Right lobe of liver (tissue), 6 donors: ENCODE measurements at regions not wholly inside any gene's neighbourhood (a gene's known extent, or its start where the extent isn't known, plus 50 kb on each side); places are given as distances from the start of the nearest gene placed in this dataset.

ENCODE experiments used
- ATAC-seq, 4 donors: fragments of 200-7000 bp; cut with Tn5 transposase; one replicate each; pipeline ENCODE4 v1.9.1; 2020; ENCODE audit warnings: mild to moderate bottlenecking in 4 of 4, moderate library complexity in 4 of 4
- DNase-seq, 3 donors: peaks; one replicate each; pipeline ENCODE4 v3.0.0-alpha.2; 2020
- H3K27ac ChIP-seq, 3 donors: fragments of 200-600 bp; one replicate each; pipeline ENCODE4 v1.8.0; 2022
- H3K27me3 ChIP-seq, 2 donors: fragments of 200-600 bp; one replicate each; pipeline ENCODE4 v1.8.0; 2022
- H3K36me3 ChIP-seq, 4 donors: fragments of 200-600 bp; sonication (generic) in 1 of 4; one replicate each; pipeline versions ENCODE4 v1.5.1 to v1.8.0; 2017 to 2022; ENCODE audit warnings: control low read depth in 1 of 4
- H3K4me1 ChIP-seq, 4 donors: fragments of 200-600 bp; sonication (generic) in 1 of 4; one replicate each; pipeline versions ENCODE4 v1.5.1 to v1.8.0; 2017 to 2022; ENCODE audit warnings: control low read depth in 1 of 4
- H3K4me3 ChIP-seq, 3 donors: fragments of 200-600 bp; one replicate each; pipeline ENCODE4 v1.8.0; 2022
- H3K9me3 ChIP-seq, 4 donors: fragments of 200-600 bp; sonication (generic) in 1 of 4; one replicate each; pipeline versions ENCODE4 v1.5.1 to v1.8.0; 2017 to 2022; ENCODE audit warnings: control low read depth in 1 of 4
- POLR2A ChIP-seq: fragments of 450-650 bp; IDR thresholded peaks from one replicate; pipeline ENCODE4 v1.6.1; 2017; ENCODE audit warnings: antibody characterized with exemption, mild to moderate bottlenecking
- WGBS: methylation state at CpG from one replicate; pipeline ENCODE4 v1.1.6; 2018; ENCODE audit warnings: low coverage, low lambda C conversion rate; ENCODE audit not compliant: insufficient coverage; ENCODE audit errors: missing lambda C conversion rate; 5-methylcytosine and 5-hydroxymethylcytosine counted together
- intact Hi-C, 2 donors: fragments of 100-400 bp; cut with DNase I; formaldehyde crosslinking; loops; one replicate each; pipeline versions ENCODE4 v1.11.2 to v1.14.1; 2022
- TF ChIP-seq, protein P1 (sequence below), 4 donors: fragments of 200-600 bp in 3 of 4; fragments of 450-650 bp in 1 of 4; IDR thresholded peaks; one replicate each; pipeline versions ENCODE4 v1.5.1 to v1.8.0; 2016 to 2022; ENCODE audit warnings: antibody characterized with exemption in 4 of 4, mild to moderate bottlenecking in 2 of 4
- donor health status: DM: no; HTN: yes; CAD: no.
- donor health status: DM: no; HTN: no; CAD: no.
- donor health status: DM: no; HTN: no; CAD: no.
- donor health status: DM: no; HTN: yes; CAD: no.
- donor health status: DM: no; HTN: yes; CAD: no.

DNA sequence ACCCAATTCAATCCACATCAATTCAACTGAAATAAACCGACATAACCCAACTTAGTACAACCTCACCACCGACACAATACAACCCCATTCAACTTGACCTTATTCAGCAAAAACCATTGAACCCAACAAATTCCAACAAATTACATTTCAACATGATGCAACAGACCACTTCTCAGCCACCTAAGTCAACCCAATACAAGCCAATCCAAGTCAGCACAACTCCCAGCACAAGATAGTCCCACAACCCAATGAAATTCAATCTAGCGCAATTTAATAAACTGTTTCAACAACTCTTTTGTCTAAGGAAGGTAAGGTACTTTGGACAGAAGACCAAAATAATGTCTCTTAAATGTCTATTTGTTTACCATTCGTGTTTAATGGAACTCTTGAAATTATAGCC is 226.0 kb downstream of the MIAT start:
- H3K4me1 ChIP-seq: no peaks in the 10 kb centered on the region
- H3K9me3 ChIP-seq: no peaks in the 10 kb centered on the region
- no peak overlapping the region for H3K27ac ChIP-seq
- WGBS: 83% methylated on average over 4 of the region's 4 CpGs
- ATAC-seq (no peak), DNase-seq (no peak)
- H3K36me3 ChIP-seq: no peaks in the 10 kb centered on the region
- intact Hi-C loops: no loop called here
- no peak overlapping the region for H3K4me3 ChIP-seq
- TF ChIP-seq, protein P1, sequence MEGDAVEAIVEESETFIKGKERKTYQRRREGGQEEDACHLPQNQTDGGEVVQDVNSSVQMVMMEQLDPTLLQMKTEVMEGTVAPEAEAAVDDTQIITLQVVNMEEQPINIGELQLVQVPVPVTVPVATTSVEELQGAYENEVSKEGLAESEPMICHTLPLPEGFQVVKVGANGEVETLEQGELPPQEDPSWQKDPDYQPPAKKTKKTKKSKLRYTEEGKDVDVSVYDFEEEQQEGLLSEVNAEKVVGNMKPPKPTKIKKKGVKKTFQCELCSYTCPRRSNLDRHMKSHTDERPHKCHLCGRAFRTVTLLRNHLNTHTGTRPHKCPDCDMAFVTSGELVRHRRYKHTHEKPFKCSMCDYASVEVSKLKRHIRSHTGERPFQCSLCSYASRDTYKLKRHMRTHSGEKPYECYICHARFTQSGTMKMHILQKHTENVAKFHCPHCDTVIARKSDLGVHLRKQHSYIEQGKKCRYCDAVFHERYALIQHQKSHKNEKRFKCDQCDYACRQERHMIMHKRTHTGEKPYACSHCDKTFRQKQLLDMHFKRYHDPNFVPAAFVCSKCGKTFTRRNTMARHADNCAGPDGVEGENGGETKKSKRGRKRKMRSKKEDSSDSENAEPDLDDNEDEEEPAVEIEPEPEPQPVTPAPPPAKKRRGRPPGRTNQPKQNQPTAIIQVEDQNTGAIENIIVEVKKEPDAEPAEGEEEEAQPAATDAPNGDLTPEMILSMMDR (IDR thresholded peaks at IDR 0.05): no peak
- no peak for TF ChIP-seq POLR2A
- H3K27me3 ChIP-seq: no peaks in the 10 kb centered on the region

DNA sequence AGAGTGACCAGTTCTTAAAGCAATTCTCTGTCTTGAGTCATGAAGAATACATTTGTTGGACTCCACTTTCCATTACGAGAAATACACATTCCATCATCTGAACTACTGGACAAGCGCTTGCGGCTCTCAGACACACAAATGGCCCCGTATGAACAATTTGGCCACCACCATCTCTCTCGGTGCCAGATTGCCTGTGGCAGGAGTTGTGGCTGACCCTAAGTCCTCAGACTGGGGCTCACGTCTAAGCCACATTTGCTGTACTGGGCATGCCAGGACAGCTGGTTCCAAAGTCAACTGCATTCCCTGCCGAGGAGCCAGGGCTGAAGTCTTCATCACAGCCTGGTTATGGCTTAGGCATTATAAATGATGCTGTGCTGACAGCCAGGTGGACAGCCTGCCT is 227.5 kb downstream of the MIAT start:
- no peaks in the 10 kb centered on the region for H3K27me3 ChIP-seq
- no peaks in the 10 kb centered on the region for H3K36me3 ChIP-seq
- ATAC-seq (no peak), DNase-seq (no peak)
- no peak overlapping the region for H3K4me3 ChIP-seq
- H3K9me3 ChIP-seq: no peaks in the 10 kb centered on the region
- TF ChIP-seq POLR2A: no peak
- TF ChIP-seq, protein P1 (IDR thresholded peaks at IDR 0.05): no peak
- H3K27ac ChIP-seq: no peak overlapping the region
- no peaks in the 10 kb centered on the region for H3K4me1 ChIP-seq
- intact Hi-C loops: no loop called here
- WGBS: 81% methylated on average over 4 of the region's 7 CpGs

DNA sequence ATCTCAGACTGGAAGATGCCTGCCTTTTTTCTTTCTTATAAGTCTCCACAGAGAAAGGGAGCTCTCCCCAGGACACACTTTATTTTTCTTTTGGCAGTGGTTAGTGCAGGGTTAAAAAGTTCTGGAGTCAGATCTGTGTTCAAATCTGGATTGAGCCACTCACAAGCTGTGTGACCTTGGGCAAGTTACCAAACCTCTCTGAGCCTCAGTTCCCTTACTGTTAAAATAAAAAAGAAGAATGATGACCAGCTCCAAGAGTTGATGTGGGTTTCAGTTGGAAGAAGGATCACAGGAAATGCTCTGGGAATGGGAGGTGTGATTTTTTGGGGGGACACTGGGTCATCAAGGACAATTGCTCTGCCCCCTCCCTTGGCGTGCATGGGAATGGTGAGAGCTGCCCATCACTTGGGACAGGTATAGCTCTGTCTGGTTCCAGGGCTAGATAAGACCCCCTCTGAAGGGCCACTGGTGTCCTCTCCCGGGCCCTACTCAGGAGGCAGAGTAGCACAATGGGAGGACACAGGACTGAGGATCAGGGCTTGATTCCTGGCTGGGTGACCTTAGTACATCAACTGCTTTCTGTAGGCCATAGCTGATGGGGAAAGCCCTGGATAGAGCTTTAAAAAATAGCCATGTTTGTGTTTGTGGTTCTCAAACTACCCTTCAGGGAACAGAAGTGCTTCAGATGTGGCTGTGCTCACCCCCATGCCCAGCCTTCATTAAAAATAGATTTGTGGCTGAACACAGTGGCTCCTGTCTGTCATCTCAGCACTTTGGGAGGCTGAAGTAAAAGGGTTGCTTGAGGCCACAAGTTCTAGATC is 228.3 kb downstream of the MIAT start:
- 83% methylated on average over 1 of the region's 2 CpGs for WGBS
- Histone ChIP-seq H3K9me3 (no peaks in the 10 kb centered on the region), H3K4me1 (no peaks in the 10 kb centered on the region), H3K4me3 (no peak overlapping the region), H3K36me3 (no peaks in the 10 kb centered on the region), H3K27me3 (no peaks in the 10 kb centered on the region), H3K27ac (no peak overlapping the region)
- intact Hi-C loops: no loop called here
- DNase-seq: no peak
- TF ChIP-seq, protein P1 (IDR thresholded peaks at IDR 0.05): no peak
- TF ChIP-seq POLR2A: no peak
- no peak for ATAC-seq

DNA sequence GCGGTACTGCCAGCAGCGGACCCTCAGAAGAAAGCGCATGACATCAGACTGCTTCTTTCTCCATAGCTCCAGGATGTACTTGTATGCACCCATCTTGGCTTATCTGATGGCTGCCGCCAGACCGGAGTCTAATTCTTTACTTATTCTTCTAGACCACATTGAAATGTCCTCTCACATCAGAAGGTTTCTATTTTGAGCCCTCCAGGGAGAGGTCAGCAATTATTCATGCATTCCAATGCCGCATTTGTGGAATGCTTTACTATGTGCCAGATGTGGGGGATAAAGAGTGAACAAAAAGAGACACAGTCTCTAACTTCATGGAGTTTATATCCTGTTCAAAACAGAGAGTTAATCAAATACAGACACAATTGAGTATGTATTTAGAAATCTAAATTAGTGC is 230.1 kb downstream of the MIAT start:
- ATAC-seq (no peak), DNase-seq (no peak)
- H3K4me1 ChIP-seq: no peaks in the 10 kb centered on the region
- H3K27me3 ChIP-seq: no peaks in the 10 kb centered on the region
- H3K27ac ChIP-seq: no peak overlapping the region
- no peaks in the 10 kb centered on the region for H3K9me3 ChIP-seq
- intact Hi-C loops: no loop called here
- WGBS: 75% methylated on average over 6 of the region's 6 CpGs
- no peak for TF ChIP-seq POLR2A
- H3K4me3 ChIP-seq: no peak overlapping the region
- no peaks in the 10 kb centered on the region for H3K36me3 ChIP-seq

DNA sequence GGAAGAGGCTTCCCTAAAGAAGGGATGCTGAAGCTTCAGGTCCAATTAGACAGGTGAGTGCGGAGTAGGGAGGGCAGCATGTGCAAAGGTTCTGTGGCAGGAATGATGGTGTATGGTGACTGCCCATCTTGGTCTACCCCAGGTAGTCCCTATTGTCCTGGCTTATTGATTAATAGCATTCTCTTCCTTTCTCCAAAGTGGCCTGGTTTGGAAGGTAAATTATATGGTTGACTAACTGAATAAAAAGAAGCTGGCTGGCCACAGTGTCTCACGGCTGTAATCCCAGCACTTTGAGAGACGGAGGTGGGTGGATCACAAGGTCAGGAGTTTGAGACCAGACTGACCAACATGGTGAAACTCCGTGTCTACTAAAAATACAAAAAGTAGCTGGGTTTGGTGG is 230.5 kb downstream of the MIAT start:
- H3K36me3 ChIP-seq: no peaks in the 10 kb centered on the region
- no peak overlapping the region for H3K4me3 ChIP-seq
- H3K27ac ChIP-seq: no peak overlapping the region
- no peaks in the 10 kb centered on the region for H3K9me3 ChIP-seq
- intact Hi-C loops: no loop called here
- H3K27me3 ChIP-seq: no peaks in the 10 kb centered on the region
- H3K4me1 ChIP-seq: no peaks in the 10 kb centered on the region
- DNase-seq (no peak), ATAC-seq (no peak)
- WGBS: 51% methylated on average over 4 of the region's 4 CpGs
- no peak for TF ChIP-seq POLR2A
- TF ChIP-seq, protein P1 (IDR thresholded peaks at IDR 0.05): no peak
